HL-60/S4 (cell line): ENCODE measurements at regions not wholly inside any gene's neighbourhood (a gene's known extent, or its start where the extent isn't known, plus 50 kb on each side); places are given as distances from the start of the nearest gene placed in this dataset.

Source experiments
- in situ Hi-C: fragments of 300-500 bp; cut with MboI; formaldehyde crosslinking; loops from 2 replicates; pipeline ENCODE4 v1.14.3; 2022; ENCODE audit warnings: low sequenced_read_pairs

- in situ Hi-C loops = no loop called here
Measured at GRCh38 chr18:71028285-71028762, 739.5 kb downstream of the SOCS6 start.

- in situ Hi-C loops = no loop called here
Measured at GRCh38 chr18:71027531-71027930, 738.7 kb downstream of the SOCS6 start.

- in situ Hi-C loops = no loop called here
Measured at GRCh38 chr18:71025505-71026225, 736.8 kb downstream of the SOCS6 start.

- in situ Hi-C loops = no loop called here
Measured at GRCh38 chr18:71022389-71022788, 733.5 kb downstream of the SOCS6 start.

GRCh38 chr18:71021030-71021362 lies 732.2 kb downstream of the SOCS6 start:
- in situ Hi-C loops = no loop called here

GRCh38 chr18:71020342-71021029 lies 731.6 kb downstream of the SOCS6 start:
- in situ Hi-C loops = no loop called here

GRCh38 chr18:71018816-71019215 lies 730.0 kb downstream of the SOCS6 start:
- in situ Hi-C loops = no loop called here

- in situ Hi-C loops = no loop called here
Measured at GRCh38 chr18:71012789-71013188, 723.9 kb downstream of the SOCS6 start.

GRCh38 chr18:71011389-71011788 lies 722.5 kb downstream of the SOCS6 start:
- in situ Hi-C loops = no loop called here

- in situ Hi-C loops = no loop called here
Measured at GRCh38 chr18:71008257-71008656, 719.4 kb downstream of the SOCS6 start.

- in situ Hi-C loops = no loop called here
Measured at GRCh38 chr18:71001597-71001996, 712.8 kb downstream of the SOCS6 start.

GRCh38 chr18:70998490-70998889 lies 709.6 kb downstream of the SOCS6 start:
- in situ Hi-C loops = no loop called here

- in situ Hi-C loops = no loop called here
Measured at GRCh38 chr18:70994116-70994515, 705.3 kb downstream of the SOCS6 start.

- in situ Hi-C loops = no loop called here
Measured at GRCh38 chr18:70991577-70991976, 702.7 kb downstream of the SOCS6 start.

- in situ Hi-C loops = no loop called here
Measured at GRCh38 chr18:70985948-70986347, 697.1 kb downstream of the SOCS6 start.

GRCh38 chr18:70982292-70982691 lies 693.4 kb downstream of the SOCS6 start:
- in situ Hi-C loops = no loop called here

GRCh38 chr18:70981400-70982140 lies 692.7 kb downstream of the SOCS6 start:
- in situ Hi-C loops = no loop called here

GRCh38 chr18:70973626-70974025 lies 684.8 kb downstream of the SOCS6 start:
- in situ Hi-C loops = no loop called here

GRCh38 chr18:70966419-70966818 lies 677.6 kb downstream of the SOCS6 start:
- in situ Hi-C loops = no loop called here

- in situ Hi-C loops = no loop called here
Measured at GRCh38 chr18:70961939-70962338, 673.1 kb downstream of the SOCS6 start.

GRCh38 chr18:70956554-70956953 lies 667.7 kb downstream of the SOCS6 start:
- in situ Hi-C loops = no loop called here

GRCh38 chr18:70936160-70936559 lies 647.3 kb downstream of the SOCS6 start:
- in situ Hi-C loops = no loop called here
